ENCODE measurements at regions not wholly inside any gene's neighbourhood (a gene's known extent, or its start where the extent isn't known, plus 50 kb on each side); places are given as distances from the start of the nearest gene placed in this dataset.

DNA sequence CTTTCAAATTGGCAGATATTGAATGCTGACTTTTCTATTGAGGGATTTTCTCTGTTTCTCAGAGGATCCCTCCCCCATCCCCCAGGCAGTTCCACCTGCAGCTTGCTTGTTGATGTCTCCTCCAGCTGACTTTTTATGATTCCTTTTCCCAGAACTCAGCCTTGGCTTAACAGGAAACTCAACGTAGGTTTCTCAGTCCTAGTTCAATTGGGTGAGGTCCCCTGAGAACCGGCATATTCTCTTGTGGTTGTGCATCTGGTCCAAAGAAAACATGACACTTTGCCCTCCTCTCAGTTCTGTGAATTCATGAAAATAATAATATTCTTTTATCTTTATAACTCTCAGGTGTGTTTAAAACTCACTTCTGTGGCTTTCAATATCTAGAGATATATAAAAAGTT, 1222.1 kb downstream of the OTOL1 start:
- CTCF ChIA-PET = no interaction called here
- Mint-ChIP-seq H3K27ac (no peak overlapping the region), H3K4me3 (no peak overlapping the region), H3K4me1 (ENCODE audit: low read depth) (no peaks in the 10 kb centered on the region), H3K9me3 (no peaks in the 10 kb centered on the region), H3K36me3 (ENCODE audit: low read depth) (no peaks in the 10 kb centered on the region), H3K27me3 (no peaks in the 10 kb centered on the region)
- no peaks in the 10 kb centered on the region for H3K4me1 ChIP-seq (ENCODE audit: insufficient read depth, low read length)
- ATAC-seq (ENCODE audit: poor library complexity) (no peak), DNase-seq (no peak)
- no peak overlapping the region for H3K4me3 ChIP-seq (ENCODE audit: low read length)
- no peaks in the 10 kb centered on the region for H3K9me3 ChIP-seq (ENCODE audit: control insufficient read depth in 1 of 2, insufficient read depth in 1 of 2, low read length in 2 of 2)
- H3K36me3 ChIP-seq (ENCODE audit: insufficient read depth, low read length) = no peaks in the 10 kb centered on the region
- intact Hi-C loops (cut with DNase I, micrococcal nuclease) = no loop called here
- H3K27me3 ChIP-seq (ENCODE audit: control insufficient read depth in 1 of 2, insufficient read depth in 2 of 2, low read length in 2 of 2) = no peaks in the 10 kb centered on the region
- TF ChIP-seq, protein P1, sequence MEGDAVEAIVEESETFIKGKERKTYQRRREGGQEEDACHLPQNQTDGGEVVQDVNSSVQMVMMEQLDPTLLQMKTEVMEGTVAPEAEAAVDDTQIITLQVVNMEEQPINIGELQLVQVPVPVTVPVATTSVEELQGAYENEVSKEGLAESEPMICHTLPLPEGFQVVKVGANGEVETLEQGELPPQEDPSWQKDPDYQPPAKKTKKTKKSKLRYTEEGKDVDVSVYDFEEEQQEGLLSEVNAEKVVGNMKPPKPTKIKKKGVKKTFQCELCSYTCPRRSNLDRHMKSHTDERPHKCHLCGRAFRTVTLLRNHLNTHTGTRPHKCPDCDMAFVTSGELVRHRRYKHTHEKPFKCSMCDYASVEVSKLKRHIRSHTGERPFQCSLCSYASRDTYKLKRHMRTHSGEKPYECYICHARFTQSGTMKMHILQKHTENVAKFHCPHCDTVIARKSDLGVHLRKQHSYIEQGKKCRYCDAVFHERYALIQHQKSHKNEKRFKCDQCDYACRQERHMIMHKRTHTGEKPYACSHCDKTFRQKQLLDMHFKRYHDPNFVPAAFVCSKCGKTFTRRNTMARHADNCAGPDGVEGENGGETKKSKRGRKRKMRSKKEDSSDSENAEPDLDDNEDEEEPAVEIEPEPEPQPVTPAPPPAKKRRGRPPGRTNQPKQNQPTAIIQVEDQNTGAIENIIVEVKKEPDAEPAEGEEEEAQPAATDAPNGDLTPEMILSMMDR (IDR thresholded peaks at IDR 0.05) = no peak
- H3K27ac ChIP-seq (ENCODE audit: low read depth in 1 of 2, low read length in 2 of 2) = no peak overlapping the region
- POLR2A ChIA-PET = no interaction called here

GRCh38 chr3:162719684-162720341, 1223.2 kb downstream of the OTOL1 start:
- H3K36me3 ChIP-seq (ENCODE audit: insufficient read depth, low read length) = no peaks in the 10 kb centered on the region
- no peak overlapping the region for H3K4me3 ChIP-seq (ENCODE audit: low read length)
- H3K27me3 Mint-ChIP-seq = no peaks in the 10 kb centered on the region
- H3K27ac ChIP-seq (ENCODE audit: low read depth in 1 of 2, low read length in 2 of 2) = no peak overlapping the region
- POLR2A ChIA-PET = no interaction called here
- no peaks in the 10 kb centered on the region for H3K9me3 ChIP-seq (ENCODE audit: control insufficient read depth in 1 of 2, insufficient read depth in 1 of 2, low read length in 2 of 2)
- H3K27ac Mint-ChIP-seq = no peak overlapping the region
- H3K27me3 ChIP-seq (ENCODE audit: control insufficient read depth in 1 of 2, insufficient read depth in 2 of 2, low read length in 2 of 2) = no peaks in the 10 kb centered on the region
- TF ChIP-seq, protein P1 (IDR thresholded peaks at IDR 0.05) = no peak
- no peak overlapping the region for H3K4me3 Mint-ChIP-seq
- CTCF ChIA-PET = interaction anchor here (1.3 kb wide), 1 partner anchor 12 kb away, joined by 3 read pairs; no protein-coding TSS in a partner anchor
- intact Hi-C loops (cut with DNase I, micrococcal nuclease) = no loop called here
- DNase-seq (no peak), ATAC-seq (ENCODE audit: poor library complexity) (no peak)
- no peaks in the 10 kb centered on the region for H3K36me3 Mint-ChIP-seq (ENCODE audit: low read depth)
- no peaks in the 10 kb centered on the region for H3K4me1 ChIP-seq (ENCODE audit: insufficient read depth, low read length)
- no peaks in the 10 kb centered on the region for H3K9me3 Mint-ChIP-seq
- no peaks in the 10 kb centered on the region for H3K4me1 Mint-ChIP-seq (ENCODE audit: low read depth)

- intact Hi-C loops (cut with DNase I, micrococcal nuclease) = no loop called here
Observed at GRCh38 chr3:162721736-162722135, 1225.1 kb downstream of the OTOL1 start.

More at GRCh38 chr3:162721736-162722135, 1225.1 kb downstream of the OTOL1 start:
- Histone ChIP-seq H3K9me3 (ENCODE audit: control insufficient read depth in 1 of 2, insufficient read depth in 1 of 2, low read length in 2 of 2) (no peaks in the 10 kb centered on the region), H3K4me3 (ENCODE audit: low read length) (no peak overlapping the region), H3K36me3 (ENCODE audit: insufficient read depth, low read length) (no peaks in the 10 kb centered on the region), H3K4me1 (ENCODE audit: insufficient read depth, low read length) (no peaks in the 10 kb centered on the region), H3K27ac (ENCODE audit: low read depth in 1 of 2, low read length in 2 of 2) (no peak overlapping the region), H3K27me3 (ENCODE audit: control insufficient read depth in 1 of 2, insufficient read depth in 2 of 2, low read length in 2 of 2) (no peaks in the 10 kb centered on the region)
- H3K36me3 Mint-ChIP-seq (ENCODE audit: low read depth) = no peaks in the 10 kb centered on the region
- H3K9me3 Mint-ChIP-seq = no peaks in the 10 kb centered on the region
- ATAC-seq (ENCODE audit: poor library complexity) (no peak), DNase-seq (no peak)
- ChIA-PET CTCF (no interaction called here), POLR2A (no interaction called here)
- H3K27ac Mint-ChIP-seq = no peak overlapping the region
- H3K27me3 Mint-ChIP-seq = no peaks in the 10 kb centered on the region
- H3K4me1 Mint-ChIP-seq (ENCODE audit: low read depth) = no peaks in the 10 kb centered on the region
- no peak overlapping the region for H3K4me3 Mint-ChIP-seq
- TF ChIP-seq, protein P1 (IDR thresholded peaks at IDR 0.05) = no peak

All from CD4-positive, alpha-beta T cell (primary cell).